OCI-LY1 (cell line): ENCODE measurements at regions not wholly inside any gene's neighbourhood (a gene's known extent, or its start where the extent isn't known, plus 50 kb on each side); places are given as distances from the start of the nearest gene placed in this dataset.

Experiments
- CTCF ChIP-seq: fragments of 200-600 bp; sonication (generic), shearing (Covaris generic); IDR thresholded peaks from 2 replicates; pipeline ENCODE4 v1.5.1; 2017; ENCODE audit warnings: mild to moderate bottlenecking, antibody characterized with exemption, low read length, moderate library complexity, mixed read lengths
- EZH2 ChIP-seq: fragments of 200-600 bp; sonication (generic), shearing (Covaris generic); IDR thresholded peaks from 2 replicates; pipeline ENCODE4 v1.8.0; 2017; ENCODE audit warnings: borderline replicate concordance, mixed run types, mild to moderate bottlenecking, antibody characterized with exemption, low read length, moderate library complexity, mixed read lengths

DNA sequence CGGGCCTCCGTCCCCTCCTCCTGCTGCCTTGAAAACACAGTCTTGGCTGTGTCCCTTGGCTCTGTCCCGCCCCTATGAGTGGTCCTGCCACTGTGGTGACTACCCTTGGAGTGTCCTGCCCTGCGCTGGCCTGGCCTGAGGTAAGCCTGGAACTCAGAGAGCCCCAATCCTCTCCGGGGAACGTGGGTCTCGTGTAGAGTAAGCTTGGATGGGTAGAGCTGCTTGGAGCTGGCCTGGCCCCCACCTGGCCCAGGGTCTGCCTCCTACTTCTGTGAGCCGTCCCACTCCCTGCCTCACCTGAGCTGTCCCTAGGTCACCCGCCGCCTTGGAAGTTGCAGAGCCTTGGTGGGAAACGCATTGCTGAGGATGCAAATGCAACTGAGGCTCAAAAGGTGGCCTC, 347.1 kb downstream of the CTTN start:
- TF ChIP-seq CTCF = no peak
- TF ChIP-seq EZH2 = no peak
